ENCODE measurements at regions not wholly inside any gene's neighbourhood (a gene's known extent, or its start where the extent isn't known, plus 50 kb on each side); places are given as distances from the start of the nearest gene placed in this dataset.
"Not testable (repeated sequence)": the region's sequence is repeated elsewhere in the genome, so short reads cannot be mapped to it uniquely, and the experiment has no call there.

DNA sequence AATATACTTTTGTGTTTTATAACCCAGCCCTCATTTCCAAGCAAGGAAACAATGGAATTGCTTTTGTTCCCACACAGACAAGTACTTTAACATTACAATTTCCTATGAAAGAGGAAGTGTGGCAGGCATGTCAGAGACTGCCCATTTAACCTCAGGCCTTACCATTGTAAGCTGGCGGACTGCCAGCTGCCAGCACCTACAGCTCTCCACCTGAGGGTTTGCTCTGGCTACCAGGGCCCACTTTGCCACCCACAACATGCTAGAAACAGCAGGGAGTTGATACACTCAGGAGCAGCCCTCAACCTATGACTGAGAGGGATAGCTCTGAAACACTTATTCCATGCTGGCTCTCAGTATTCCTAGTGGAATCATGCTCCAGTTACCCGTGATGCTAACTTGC lies 152.3 kb upstream of the PRDX4 start:
- Histone ChIP-seq H3K27me3 (ENCODE audit: control insufficient read depth, insufficient read depth, low read length) (no peaks in the 10 kb centered on the region), H2AK9ac (replicated peaks; ENCODE audit: low read depth, low read length, poor library complexity) (no peak overlapping the region), H3K36me3 (ENCODE audit: control insufficient read depth, insufficient read depth, low read length) (no peaks in the 10 kb centered on the region), H3K14ac (replicated peaks; ENCODE audit: low read depth, low read length) (no peak overlapping the region), H3K23ac (ENCODE audit: low read depth, low read length) (no peak overlapping the region), H3K9me3 (ENCODE audit: control insufficient read depth, insufficient read depth, low read length) (no peaks in the 10 kb centered on the region), H3K27ac (ENCODE audit: insufficient read depth, low read length) (no peak overlapping the region), H2BK20ac (ENCODE audit: low read depth, low read length) (no peak overlapping the region), H3K9ac (ENCODE audit: low read depth, low read length) (no peak overlapping the region), H4K20me1 (ENCODE audit: insufficient read depth, low read length) (no peaks in the 10 kb centered on the region), H4K5ac (ENCODE audit: low read depth, low read length) (no peak overlapping the region), H2BK120ac (ENCODE audit: low read depth, low read length) (no peak overlapping the region), H3K4ac (ENCODE audit: low read depth, low read length) (no peak overlapping the region), H2AK5ac (ENCODE audit: low read depth, low read length) (no peak overlapping the region), H4K8ac (ENCODE audit: low read depth in 2 of 2, low read length in 2 of 2) (no peak overlapping the region), H3K56ac (ENCODE audit: extremely low read depth, insufficient read depth, low read length) (no peak overlapping the region), H3K4me3 (ENCODE audit: insufficient read depth, low read depth, low read length) (no peak overlapping the region), H2BK15ac (ENCODE audit: low read depth, low read length) (no peak overlapping the region), H2AFZ (replicated peaks; ENCODE audit: low read length, poor library complexity) (no peak overlapping the region), H3K4me2 (ENCODE audit: low read depth, low read length) (no peak overlapping the region), H3K18ac (ENCODE audit: low read depth, low read length) (no peak overlapping the region), H4K91ac (ENCODE audit: insufficient read depth, low read depth, low read length) (no peak overlapping the region), H3K4me1 (ENCODE audit: control insufficient read depth, insufficient read depth, low read length) (no peaks in the 10 kb centered on the region), H3K79me1 (ENCODE audit: low read depth in 1 of 2, low read length in 2 of 2) (no peaks in the 10 kb centered on the region), H3K9me1 (ENCODE audit: insufficient read depth, low read length) (no peaks in the 10 kb centered on the region), H2BK5ac (ENCODE audit: low read depth, low read length, poor library complexity, severe bottlenecking) (no peak overlapping the region)
- no TSS peak for BruUV-seq (replicated peaks)
- TF ChIP-seq NFE2L2 (IDR thresholded peaks at IDR 0.05; ENCODE audit: low read depth, low read length), result no peak
- no peak for TF ChIP-seq BHLHE40 (IDR thresholded peaks at IDR 0.05; ENCODE audit: low read depth, low read length)
- no peak for TF ChIP-seq RCOR1 (IDR thresholded peaks at IDR 0.05; ENCODE audit: insufficient replicate concordance, low read length)
- TF ChIP-seq RFX5 (IDR thresholded peaks at IDR 0.05; ENCODE audit: low read depth, low read length), result no peak
- no peak for TF ChIP-seq FOS (IDR thresholded peaks at IDR 0.05; ENCODE audit: low read depth, low read length)
- no peak for TF ChIP-seq RAD21 (IDR thresholded peaks at IDR 0.05; ENCODE audit: low read length)
- POLR2A ChIA-PET (ENCODE audit: unreplicated experiment), result no interaction called here
- intact Hi-C loops (cut with micrococcal nuclease), result no loop called here
- in situ Hi-C loops (cut with MboI; ENCODE audit: low sequenced_read_pairs), result no loop called here
- ATAC-seq (ENCODE audit: low read depth) (no peak), DNase-seq (no peak)
- 20% methylated on average over 1 of the region's 2 CpGs; no CpG with 5 or more reads in 1 of the 2 experiments for WGBS, 2 experiments (ENCODE audit: extremely low coverage in 2 of 2, insufficient read length in 1 of 2)
- CTCF ChIA-PET, result no interaction called here
- dilution Hi-C loops (cut with HindIII; ENCODE audit: low sequenced_read_pairs, unreplicated experiment), result no loop called here

GRCh38 chrX:23523026-23523657 lies 144.2 kb upstream of the PRDX4 start:
- H3K23ac ChIP-seq (ENCODE audit: low read depth, low read length); BruUV-seq (replicated peaks); H2AK9ac ChIP-seq (replicated peaks; ENCODE audit: low read depth, low read length, poor library complexity); in situ Hi-C loops (cut with MboI; ENCODE audit: low sequenced_read_pairs); H3K27me3 ChIP-seq (ENCODE audit: control insufficient read depth, insufficient read depth, low read length); H3K79me1 ChIP-seq (ENCODE audit: low read depth in 1 of 2, low read length in 2 of 2); H3K27ac ChIP-seq (ENCODE audit: insufficient read depth, low read length); H4K20me1 ChIP-seq (ENCODE audit: insufficient read depth, low read length); H2AK5ac ChIP-seq (ENCODE audit: low read depth, low read length); H3K18ac ChIP-seq (ENCODE audit: low read depth, low read length); dilution Hi-C loops (cut with HindIII; ENCODE audit: low sequenced_read_pairs, unreplicated experiment); H2BK20ac ChIP-seq (ENCODE audit: low read depth, low read length); H3K4ac ChIP-seq (ENCODE audit: low read depth, low read length); H3K4me1 ChIP-seq (ENCODE audit: control insufficient read depth, insufficient read depth, low read length); H4K5ac ChIP-seq (ENCODE audit: low read depth, low read length); intact Hi-C loops (cut with micrococcal nuclease); CTCF ChIA-PET; ATAC-seq (ENCODE audit: low read depth); DNase-seq; H3K4me3 ChIP-seq (ENCODE audit: insufficient read depth, low read depth, low read length); H2BK15ac ChIP-seq (ENCODE audit: low read depth, low read length); H4K8ac ChIP-seq (ENCODE audit: low read depth in 2 of 2, low read length in 2 of 2); H3K9me3 ChIP-seq (ENCODE audit: control insufficient read depth, insufficient read depth, low read length); H3K56ac ChIP-seq (ENCODE audit: extremely low read depth, insufficient read depth, low read length); H2BK120ac ChIP-seq (ENCODE audit: low read depth, low read length); H2BK5ac ChIP-seq (ENCODE audit: low read depth, low read length, poor library complexity, severe bottlenecking); H2AFZ ChIP-seq (replicated peaks; ENCODE audit: low read length, poor library complexity); H4K91ac ChIP-seq (ENCODE audit: insufficient read depth, low read depth, low read length); H3K14ac ChIP-seq (replicated peaks; ENCODE audit: low read depth, low read length); POLR2A ChIA-PET (ENCODE audit: unreplicated experiment); H3K9me1 ChIP-seq (ENCODE audit: insufficient read depth, low read length); H3K36me3 ChIP-seq (ENCODE audit: control insufficient read depth, insufficient read depth, low read length); H3K4me2 ChIP-seq (ENCODE audit: low read depth, low read length); H3K9ac ChIP-seq (ENCODE audit: low read depth, low read length): not testable (repeated sequence)
- whole genome bisulfite sequencing, 2 experiments (ENCODE audit: extremely low coverage in 2 of 2, insufficient read length in 1 of 2), result 47% methylated on average over 2 of the region's 37 CpGs; no CpG with 5 or more reads in 1 of the 2 experiments
